ENCODE measurements at regions not wholly inside any gene's neighbourhood (a gene's known extent, or its start where the extent isn't known, plus 50 kb on each side); places are given as distances from the start of the nearest gene placed in this dataset.
A peak's percentile ranks its signal among the peaks of the same experiment; 100 is the strongest.

GRCh38 chr9:109939698-109940342 is 159.8 kb downstream of the PALM2AKAP2 start (continued):
- no peak for TF ChIP-seq PLRG1 (conservative IDR thresholded peaks at IDR 0.05)
- TF ChIP-seq SMC3 (IDR thresholded peaks at IDR 0.05; ENCODE audit: low read length), result no peak
- TF ChIP-seq ZNF879 (CRISPR knock-in tag; IDR thresholded peaks at IDR 0.05), result no peak
- TF ChIP-seq FOXJ3 (CRISPR knock-in tag; IDR thresholded peaks at IDR 0.05; ENCODE audit: borderline replicate concordance), result 0 out of 2 replicates have a peak, but pooled peaks have one; percentile 34
- no peak for TF ChIP-seq SOX13 (IDR thresholded peaks at IDR 0.05)
- peak in 1 of 2 experiments; percentile 81; a peak in 2 of 4 replicates for TF ChIP-seq SOX13 (CRISPR knock-in tag; conservative IDR thresholded peaks at IDR 0.05 in 1 of 2, IDR thresholded peaks at IDR 0.05 in 1 of 2)
- peak; percentile 38; the same call in 1 of the 2 replicates for TF ChIP-seq BCL6 (CRISPR knock-in tag; IDR thresholded peaks at IDR 0.05)
- TF ChIP-seq SOX6 (IDR thresholded peaks at IDR 0.05), result no peak
- TF ChIP-seq SOX6 (CRISPR knock-in tag; IDR thresholded peaks at IDR 0.05), result peak; percentile 84
- no peak for TF ChIP-seq ETS1 (CRISPR knock-in tag; IDR thresholded peaks at IDR 0.05)
- TF ChIP-seq, protein P1, sequence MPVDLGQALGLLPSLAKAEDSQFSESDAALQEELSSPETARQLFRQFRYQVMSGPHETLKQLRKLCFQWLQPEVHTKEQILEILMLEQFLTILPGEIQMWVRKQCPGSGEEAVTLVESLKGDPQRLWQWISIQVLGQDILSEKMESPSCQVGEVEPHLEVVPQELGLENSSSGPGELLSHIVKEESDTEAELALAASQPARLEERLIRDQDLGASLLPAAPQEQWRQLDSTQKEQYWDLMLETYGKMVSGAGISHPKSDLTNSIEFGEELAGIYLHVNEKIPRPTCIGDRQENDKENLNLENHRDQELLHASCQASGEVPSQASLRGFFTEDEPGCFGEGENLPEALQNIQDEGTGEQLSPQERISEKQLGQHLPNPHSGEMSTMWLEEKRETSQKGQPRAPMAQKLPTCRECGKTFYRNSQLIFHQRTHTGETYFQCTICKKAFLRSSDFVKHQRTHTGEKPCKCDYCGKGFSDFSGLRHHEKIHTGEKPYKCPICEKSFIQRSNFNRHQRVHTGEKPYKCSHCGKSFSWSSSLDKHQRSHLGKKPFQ (CRISPR knock-in tag; IDR thresholded peaks at IDR 0.05; ENCODE audit: insufficient replicate concordance), result no peak
- TF ChIP-seq, protein P2, sequence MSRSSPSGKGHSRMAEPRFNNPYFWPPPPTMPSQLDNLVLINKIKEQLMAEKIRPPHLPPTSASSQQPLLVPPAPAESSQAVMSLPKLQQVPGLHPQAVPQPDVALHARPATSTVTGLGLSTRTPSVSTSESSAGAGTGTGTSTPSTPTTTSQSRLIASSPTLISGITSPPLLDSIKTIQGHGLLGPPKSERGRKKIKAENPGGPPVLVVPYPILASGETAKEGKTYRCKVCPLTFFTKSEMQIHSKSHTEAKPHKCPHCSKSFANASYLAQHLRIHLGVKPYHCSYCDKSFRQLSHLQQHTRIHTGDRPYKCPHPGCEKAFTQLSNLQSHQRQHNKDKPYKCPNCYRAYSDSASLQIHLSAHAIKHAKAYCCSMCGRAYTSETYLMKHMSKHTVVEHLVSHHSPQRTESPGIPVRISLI (CRISPR knock-in tag; IDR thresholded peaks at IDR 0.05; ENCODE audit: borderline replicate concordance), result no peak
- TF ChIP-seq CREB1 (IDR thresholded peaks at IDR 0.05), result no peak
- peak; percentile 48; the same call in 1 of the 2 replicates for TF ChIP-seq CREB1 (CRISPR knock-in tag; IDR thresholded peaks at IDR 0.05)
- TF ChIP-seq, protein P3, sequence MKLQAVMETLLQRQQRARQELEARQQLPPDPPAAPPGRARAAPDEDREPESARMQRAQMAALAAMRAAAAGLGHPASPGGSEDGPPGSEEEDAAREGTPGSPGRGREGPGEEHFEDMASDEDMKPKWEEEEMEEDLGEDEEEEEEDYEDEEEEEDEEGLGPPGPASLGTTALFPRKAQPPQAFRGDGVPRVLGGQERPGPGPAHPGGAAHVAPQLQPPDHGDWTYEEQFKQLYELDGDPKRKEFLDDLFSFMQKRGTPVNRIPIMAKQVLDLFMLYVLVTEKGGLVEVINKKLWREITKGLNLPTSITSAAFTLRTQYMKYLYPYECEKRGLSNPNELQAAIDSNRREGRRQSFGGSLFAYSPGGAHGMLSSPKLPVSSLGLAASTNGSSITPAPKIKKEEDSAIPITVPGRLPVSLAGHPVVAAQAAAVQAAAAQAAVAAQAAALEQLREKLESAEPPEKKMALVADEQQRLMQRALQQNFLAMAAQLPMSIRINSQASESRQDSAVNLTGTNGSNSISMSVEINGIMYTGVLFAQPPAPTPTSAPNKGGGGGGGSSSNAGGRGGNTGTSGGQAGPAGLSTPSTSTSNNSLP (IDR thresholded peaks at IDR 0.05; ENCODE audit: low read depth, low read length), result peak; percentile 43; the same call in 1 of the 2 replicates
- TF ChIP-seq ZNF672 (CRISPR knock-in tag; IDR thresholded peaks at IDR 0.05), result no peak
- TF ChIP-seq PHB2 (IDR thresholded peaks at IDR 0.05; ENCODE audit: partially characterized antibody), result no peak
- TF ChIP-seq CEBPB (IDR thresholded peaks at IDR 0.05; ENCODE audit: borderline replicate concordance, low read depth, low read length), result peak; percentile 44; the same call in 1 of the 2 replicates
- TF ChIP-seq SIX4 (CRISPR knock-in tag; IDR thresholded peaks at IDR 0.05), result peak; percentile 31; the same call in 1 of the 2 replicates
- TF ChIP-seq, protein P4, sequence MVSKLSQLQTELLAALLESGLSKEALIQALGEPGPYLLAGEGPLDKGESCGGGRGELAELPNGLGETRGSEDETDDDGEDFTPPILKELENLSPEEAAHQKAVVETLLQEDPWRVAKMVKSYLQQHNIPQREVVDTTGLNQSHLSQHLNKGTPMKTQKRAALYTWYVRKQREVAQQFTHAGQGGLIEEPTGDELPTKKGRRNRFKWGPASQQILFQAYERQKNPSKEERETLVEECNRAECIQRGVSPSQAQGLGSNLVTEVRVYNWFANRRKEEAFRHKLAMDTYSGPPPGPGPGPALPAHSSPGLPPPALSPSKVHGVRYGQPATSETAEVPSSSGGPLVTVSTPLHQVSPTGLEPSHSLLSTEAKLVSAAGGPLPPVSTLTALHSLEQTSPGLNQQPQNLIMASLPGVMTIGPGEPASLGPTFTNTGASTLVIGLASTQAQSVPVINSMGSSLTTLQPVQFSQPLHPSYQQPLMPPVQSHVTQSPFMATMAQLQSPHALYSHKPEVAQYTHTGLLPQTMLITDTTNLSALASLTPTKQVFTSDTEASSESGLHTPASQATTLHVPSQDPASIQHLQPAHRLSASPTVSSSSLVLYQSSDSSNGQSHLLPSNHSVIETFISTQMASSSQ (IDR thresholded peaks at IDR 0.05; ENCODE audit: low read depth), result peak; percentile 40; the same call in 1 of the 2 replicates
- TF ChIP-seq, protein P4 (CRISPR knock-in tag; IDR thresholded peaks at IDR 0.05; ENCODE audit: borderline replicate concordance), result no peak; the same call in 1 of the 2 replicates
